Stimulated activated CD8-positive, alpha-beta memory T cell treated with anti-CD3 and anti-CD28 coated beads, Interleukin-4, amount 100 ng/mL, for 4 hours (primary cell): ENCODE measurements at regions not wholly inside any gene's neighbourhood (a gene's known extent, or its start where the extent isn't known, plus 50 kb on each side); places are given as distances from the start of the nearest gene placed in this dataset.

Source experiments
- DNase-seq, 2 donors: peaks; one replicate each; pipeline ENCODE4 v3.0.0-alpha.2; 2020; ENCODE audit warnings: low read depth in 2 of 2, low spot score in 1 of 2

GRCh38 chr15:66900586-66901310, 164.7 kb upstream of the SMAD3 start:
- no peak for DNase-seq

DNA sequence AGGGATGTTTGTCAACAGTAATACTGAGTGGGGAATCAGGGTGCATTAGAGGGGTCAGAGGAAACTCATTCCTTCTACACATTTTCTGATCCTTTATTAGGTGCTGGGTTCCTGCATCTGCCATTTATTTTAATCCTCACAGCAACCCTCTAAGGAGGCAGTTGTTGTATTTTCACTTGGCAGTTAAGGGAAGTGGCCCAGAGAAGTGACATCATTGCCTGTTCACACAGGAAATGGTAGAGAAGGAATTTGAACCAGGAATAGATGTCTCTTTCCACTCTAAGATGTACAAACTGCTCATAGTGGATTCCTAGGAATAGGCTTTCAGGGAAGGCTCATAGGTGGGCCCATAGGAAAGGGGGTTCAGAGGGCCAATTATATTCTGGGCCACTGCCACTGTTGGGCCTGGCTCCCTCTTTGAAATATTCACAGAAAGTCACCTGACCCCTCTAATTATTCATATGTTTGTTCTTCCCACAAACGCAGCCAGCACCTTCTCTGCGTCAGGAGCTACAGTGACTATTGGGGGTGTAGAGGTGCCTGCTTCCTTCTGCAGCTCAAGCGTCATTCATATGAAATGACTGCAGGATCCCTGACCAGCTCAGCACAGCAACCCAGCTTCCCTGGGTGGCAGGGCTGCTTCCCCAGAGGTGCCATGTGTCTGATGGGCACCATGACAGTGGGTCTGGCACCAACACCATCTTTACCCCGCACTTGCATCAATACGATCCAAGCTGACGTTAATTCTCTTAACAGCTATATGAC, 163.9 kb upstream of the SMAD3 start:
- no peak for DNase-seq

GRCh38 chr15:66905185-66905584, 160.2 kb upstream of the SMAD3 start:
- DNase-seq, result no peak

DNA sequence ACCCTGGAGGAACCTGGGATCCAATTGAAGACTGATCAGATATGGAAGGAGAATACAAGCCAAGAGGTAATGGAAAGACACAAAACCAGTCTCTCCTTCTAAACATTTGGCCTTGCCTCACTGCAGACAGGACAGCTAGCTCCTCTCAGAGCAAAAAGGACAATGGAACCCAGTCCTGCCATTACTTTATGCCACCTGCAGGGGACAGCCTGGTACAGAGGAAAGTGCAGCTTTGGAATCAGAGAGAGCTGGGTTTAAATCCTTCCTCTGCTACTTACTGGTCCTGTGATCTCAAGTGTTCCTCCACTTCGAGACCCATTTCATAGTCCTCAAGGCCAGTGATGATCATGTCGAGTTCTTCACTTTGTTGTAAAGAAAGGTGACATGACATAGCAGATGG, 159.4 kb upstream of the SMAD3 start:
- no peak for DNase-seq

GRCh38 chr15:66906668-66907614, 158.5 kb upstream of the SMAD3 start:
- DNase-seq, result no peak

GRCh38 chr15:66907826-66908743, 157.3 kb upstream of the SMAD3 start:
- no peak for DNase-seq

DNA sequence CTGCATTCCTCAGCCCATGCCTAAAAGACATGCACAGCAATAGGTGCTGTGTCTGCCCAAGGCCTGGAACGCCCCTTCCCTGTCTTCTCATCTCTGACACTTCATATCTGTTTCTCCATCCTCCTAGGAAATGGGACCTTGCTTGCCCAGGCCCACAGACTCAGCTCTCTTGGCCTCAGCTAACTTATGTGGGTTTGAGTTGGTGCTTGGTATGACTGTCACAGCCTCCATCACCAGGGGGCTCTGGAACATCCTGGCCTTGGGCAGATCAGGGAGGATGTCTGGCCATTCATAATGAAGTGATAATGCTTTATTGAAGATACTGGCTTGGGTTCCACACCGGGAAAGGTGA, 156.7 kb upstream of the SMAD3 start:
- no peak for DNase-seq

GRCh38 chr15:66909381-66909890, 156.0 kb upstream of the SMAD3 start:
- DNase-seq, result no peak

- DNase-seq, result no peak
Observed at GRCh38 chr15:66911131-66911700, 154.2 kb upstream of the SMAD3 start.

- no peak for DNase-seq
Observed at GRCh38 chr15:66912001-66912400, 153.4 kb upstream of the SMAD3 start.

- DNase-seq, result no peak
Observed at GRCh38 chr15:66912441-66912840, 153.0 kb upstream of the SMAD3 start.

GRCh38 chr15:66917904-66918448, 147.4 kb upstream of the SMAD3 start:
- DNase-seq, result no peak

GRCh38 chr15:66919421-66919820, 146.0 kb upstream of the SMAD3 start:
- no peak for DNase-seq

DNA sequence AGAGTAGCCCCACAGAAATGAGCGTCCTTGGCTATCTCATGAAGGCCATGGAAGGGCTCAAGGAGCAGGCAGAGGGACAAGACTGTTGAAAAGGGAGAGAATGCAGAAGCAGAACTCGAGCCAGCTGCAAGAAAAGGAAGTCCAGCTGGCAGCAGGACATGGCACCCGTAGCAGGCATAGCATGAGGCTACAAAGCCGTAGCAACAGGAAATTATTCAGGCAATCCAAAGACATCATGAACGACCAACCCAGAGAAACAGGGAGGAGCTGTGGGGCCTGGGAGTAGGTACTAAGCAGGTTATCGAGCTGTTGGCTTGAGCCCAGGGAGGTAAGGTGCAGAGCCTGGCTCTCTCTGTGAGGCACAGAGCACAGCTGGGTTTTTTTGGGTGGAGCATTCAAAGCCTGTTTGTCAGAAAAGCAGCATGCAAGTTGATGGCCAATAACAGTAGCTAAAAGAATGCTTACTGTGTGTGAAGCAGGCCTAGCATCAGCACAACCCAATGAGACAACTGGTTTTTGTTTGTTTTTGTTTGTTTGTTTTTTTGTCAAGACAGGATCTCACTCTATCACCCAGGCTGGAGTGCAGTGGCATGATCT, 144.0 kb upstream of the SMAD3 start:
- DNase-seq, result no peak

DNA sequence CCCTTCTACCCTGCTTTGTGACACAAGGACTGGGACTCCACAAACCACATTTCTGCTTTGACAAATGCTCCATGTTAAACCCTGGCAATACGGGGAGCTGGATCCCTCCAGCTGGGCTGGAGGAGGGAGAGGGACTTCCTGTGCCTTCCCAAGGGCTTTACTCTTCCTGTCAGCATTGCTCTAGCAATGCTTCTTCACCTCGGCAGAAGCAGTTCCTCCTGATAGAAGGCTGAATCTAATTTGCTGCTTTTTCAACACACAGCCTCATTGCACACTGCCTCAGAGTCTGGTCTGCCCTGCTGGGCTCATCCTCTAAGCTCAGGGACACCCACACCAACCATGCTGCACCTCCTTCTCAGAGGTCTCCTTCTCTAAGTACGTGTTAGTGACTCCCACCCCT, 142.8 kb upstream of the SMAD3 start:
- DNase-seq, result no peak

DNA sequence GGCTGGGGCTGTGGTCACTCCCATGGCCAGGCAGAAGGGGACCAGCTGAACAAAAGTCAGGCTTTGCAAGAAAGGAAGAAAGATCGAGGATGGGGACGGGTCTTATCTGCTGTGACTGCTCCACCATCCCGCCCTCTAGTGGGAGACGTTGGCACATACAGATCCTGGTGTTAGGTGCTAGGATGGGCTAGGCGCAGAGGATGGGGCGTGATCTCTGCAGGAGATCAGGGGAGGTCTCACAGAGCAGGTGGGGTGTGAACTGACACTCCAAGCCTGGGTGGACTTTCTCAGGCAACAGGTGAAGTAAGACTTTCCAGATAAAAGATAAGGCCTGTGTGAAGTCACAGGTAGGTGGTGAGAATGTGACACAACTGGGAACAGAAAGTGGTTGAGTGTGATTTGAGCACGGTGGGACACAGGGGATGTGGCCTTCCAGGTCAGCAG, 141.9 kb upstream of the SMAD3 start:
- no peak for DNase-seq

- DNase-seq, result no peak
Observed at GRCh38 chr15:66924889-66925288, 140.5 kb upstream of the SMAD3 start.

GRCh38 chr15:66925721-66926120, 139.7 kb upstream of the SMAD3 start:
- DNase-seq, result no peak
